Esophagus muscularis mucosa (tissue), 4 donors: ENCODE measurements at regions not wholly inside any gene's neighbourhood (a gene's known extent, or its start where the extent isn't known, plus 50 kb on each side); places are given as distances from the start of the nearest gene placed in this dataset.

Source experiments
- DNase-seq: peaks from one replicate; pipeline ENCODE4 v3.0.0-alpha.2; 2017; ENCODE audit errors: extremely low spot score
- H3K27ac ChIP-seq, 4 donors: fragments of 200-600 bp; sonication (generic); replicated peaks in 1 of 4; 1 replicate in 3 of 4; 2 replicates in 1 of 4; pipeline ENCODE4 v1.5.1; 2016 to 2019; ENCODE audit warnings: mild to moderate bottlenecking in 1 of 4
- H3K27me3 ChIP-seq, 4 donors: fragments of 200-600 bp; sonication (generic); one replicate each; pipeline versions ENCODE4 v1.5.1 to v1.6.0; 2016 to 2019
- H3K36me3 ChIP-seq, 4 donors: fragments of 200-600 bp; sonication (generic); one replicate each; pipeline ENCODE4 v1.5.1; 2016 to 2019
- H3K4me1 ChIP-seq, 4 donors: fragments of 200-600 bp; sonication (generic); one replicate each; pipeline ENCODE4 v1.5.1; 2016 to 2019
- H3K4me3 ChIP-seq, 4 donors: fragments of 200-600 bp; sonication (generic); 1 replicate in 2 of 4; 2 replicates in 2 of 4; pipeline ENCODE4 v1.5.1; 2016 to 2019; ENCODE audit warnings: mild to moderate bottlenecking in 4 of 4, moderate library complexity in 1 of 4
- H3K9me3 ChIP-seq, 4 donors: fragments of 200-600 bp; sonication (generic); 1 replicate in 3 of 4; 2 replicates in 1 of 4; pipeline ENCODE4 v1.5.1; 2016 to 2019
- CTCF ChIP-seq, 3 experiments: fragments of 200-600 bp in 2 of 3; fragments of 450-650 bp in 1 of 3; sonication (generic) in 2 of 3; IDR thresholded peaks; one replicate each; pipeline ENCODE4 v1.5.1; 2017 to 2019; ENCODE audit warnings: antibody characterized with exemption in 3 of 3, mild to moderate bottlenecking in 2 of 3, moderate library complexity in 1 of 3
- EP300 ChIP-seq: sonication (generic); formaldehyde crosslinking; IDR thresholded peaks from one replicate; pipeline ENCODE4 v1.6.1; 2017; ENCODE audit warnings: antibody characterized with exemption
- POLR2A ChIP-seq: fragments of 450-650 bp; IDR thresholded peaks from one replicate; pipeline ENCODE4 v1.6.1; 2017; ENCODE audit warnings: antibody characterized with exemption, moderate library complexity, mild to moderate bottlenecking, low read depth
- POLR2AphosphoS5 ChIP-seq, 2 donors: sonication (generic); formaldehyde crosslinking; IDR thresholded peaks; one replicate each; pipeline ENCODE4 v1.6.1; 2017; ENCODE audit warnings: antibody characterized with exemption in 2 of 2
- WGBS: methylation state at CpG from one replicate; pipeline ENCODE4 v1.1.5; 2018; 5-methylcytosine and 5-hydroxymethylcytosine counted together
- intact Hi-C: fragments of 100-400 bp; cut with DNase I; formaldehyde crosslinking; loops from one replicate; pipeline ENCODE4 v1.15.1; 2023

GRCh38 chr7:45971171-45971570 lies 50.1 kb upstream of the IGFBP3 start:
- Histone ChIP-seq H3K4me1 (peaks cover 0 to 7% (median 3%) of the 10 kb centered on the region in 4 donors), H3K27ac (no peak overlapping the region), H3K36me3 (no peaks in the 10 kb centered on the region), H3K27me3 (no peaks in the 10 kb centered on the region), H3K9me3 (no peaks in the 10 kb centered on the region), H3K4me3 (no peak overlapping the region)
- intact Hi-C loops, result no loop called here
- DNase-seq, result peak; percentile 57
- TF ChIP-seq POLR2A, result no peak
- TF ChIP-seq POLR2AphosphoS5 (IDR thresholded peaks at IDR 0.05), result no peak
- no peak for TF ChIP-seq CTCF (IDR thresholded peaks at IDR 0.05)
- no peak for TF ChIP-seq EP300
- 96% methylated on average over 5 of the region's 5 CpGs for WGBS
